T-cell (primary cell): ENCODE measurements at regions not wholly inside any gene's neighbourhood (a gene's known extent, or its start where the extent isn't known, plus 50 kb on each side); places are given as distances from the start of the nearest gene placed in this dataset.

Experiments
- ATAC-seq, 4 experiments: fragments of 200-7000 bp in 3 of 4; fragments of 150-1000 bp in 1 of 4; cut with Tn5 transposase; replicated peaks in 1 of 4; 1 replicate in 3 of 4; 2 replicates in 1 of 4; pipeline ENCODE4 v1.10.0; 2021; ENCODE audit warnings: moderate library complexity in 3 of 4, mild to moderate bottlenecking in 2 of 4, moderate number of reproducible peaks in 1 of 4
- CTCF ChIA-PET, 2 donors: fragments of 300-600 bp; sonication (Branson Sonifier 250); formaldehyde crosslinking; loops; one replicate each; lab custom pipeline; 2022; ENCODE audit warnings: antibody characterized with exemption in 2 of 2; lab: Charles Lee
- POLR2A ChIA-PET, 2 donors: fragments of 300-600 bp; sonication (Branson Sonifier 250); formaldehyde crosslinking; loops; one replicate each; lab custom pipeline; 2022; ENCODE audit warnings: antibody characterized with exemption in 2 of 2; lab: Charles Lee
- DNase-seq, 35 experiments: peaks; one replicate each; pipeline versions ENCODE4 v3.0.0 to v3.0.0-alpha.2; 2013 to 2023
- H3K27ac ChIP-seq: one replicate; pipeline ENCODE4 v1.5.1; 2013; ENCODE audit warnings: low read length
- H3K27me3 ChIP-seq, 2 experiments: replicated peaks in 1 of 2; 1 replicate in 1 of 2; 2 replicates in 1 of 2; pipeline versions ENCODE4 v1.6.1 to v1.7.0; 2013; ENCODE audit warnings: low read length in 1 of 2, mixed read lengths in 1 of 2; ENCODE audit not compliant: control insufficient read depth in 2 of 2, insufficient read depth in 2 of 2; ENCODE audit errors: extremely low read depth in 1 of 2
- H3K36me3 ChIP-seq, 2 donors: 1 replicate in 1 of 2; 2 replicates in 1 of 2; pipeline versions ENCODE4 v1.6.1 to v1.7.0; 2013; ENCODE audit warnings: low read length in 1 of 2; ENCODE audit not compliant: control insufficient read depth in 2 of 2, insufficient read depth in 1 of 2; ENCODE audit errors: extremely low read depth in 1 of 2
- H3K4me1 ChIP-seq, 2 experiments: 1 replicate in 1 of 2; 2 replicates in 1 of 2; pipeline versions ENCODE4 v1.6.1 to v1.7.0; 2013; ENCODE audit warnings: low read length in 2 of 2, mixed read lengths in 1 of 2; ENCODE audit not compliant: insufficient read depth in 2 of 2, control insufficient read depth in 1 of 2; ENCODE audit errors: extremely low read depth in 1 of 2
- H3K4me3 ChIP-seq, 2 donors: 1 replicate in 1 of 2; 2 replicates in 1 of 2; pipeline versions ENCODE4 v1.5.1 to v1.7.0; 2013; ENCODE audit warnings: mild to moderate bottlenecking in 2 of 2, low read length in 1 of 2, moderate library complexity in 1 of 2; ENCODE audit not compliant: control insufficient read depth in 1 of 2; ENCODE audit errors: extremely low read depth in 1 of 2
- H3K9me3 ChIP-seq: 2 replicates; pipeline ENCODE4 v1.7.0; 2013
- H3K27ac Mint-ChIP-seq, 2 donors: one replicate each; pipeline ENCODE4 v1.8.0; 2020 to 2021; ENCODE audit warnings: mild to moderate bottlenecking in 2 of 2, mixed read lengths in 2 of 2
- H3K27me3 Mint-ChIP-seq, 2 donors: one replicate each; pipeline ENCODE4 v1.8.0; 2021 to 2022; ENCODE audit warnings: mixed read lengths in 2 of 2
- H3K36me3 Mint-ChIP-seq: one replicate; pipeline ENCODE4 v1.8.0; 2021; ENCODE audit warnings: mixed read lengths
- H3K4me1 Mint-ChIP-seq, 3 donors: one replicate each; pipeline ENCODE4 v1.8.0; 2020 to 2022; ENCODE audit warnings: mixed read lengths in 3 of 3, mild to moderate bottlenecking in 1 of 3
- H3K4me3 Mint-ChIP-seq, 3 donors: one replicate each; pipeline ENCODE4 v1.8.0; 2020 to 2022; ENCODE audit warnings: mild to moderate bottlenecking in 3 of 3, mixed read lengths in 3 of 3, moderate library complexity in 3 of 3
- H3K9me3 Mint-ChIP-seq, 3 donors: one replicate each; pipeline ENCODE4 v1.8.0; 2020 to 2022; ENCODE audit warnings: mixed read lengths in 3 of 3
- WGBS: methylation state at CpG from one replicate; pipeline ENCODE4 v1.1.5; 2013; ENCODE audit warnings: missing lambda C conversion rate; ENCODE audit not compliant: insufficient coverage; 5-methylcytosine and 5-hydroxymethylcytosine counted together

DNA sequence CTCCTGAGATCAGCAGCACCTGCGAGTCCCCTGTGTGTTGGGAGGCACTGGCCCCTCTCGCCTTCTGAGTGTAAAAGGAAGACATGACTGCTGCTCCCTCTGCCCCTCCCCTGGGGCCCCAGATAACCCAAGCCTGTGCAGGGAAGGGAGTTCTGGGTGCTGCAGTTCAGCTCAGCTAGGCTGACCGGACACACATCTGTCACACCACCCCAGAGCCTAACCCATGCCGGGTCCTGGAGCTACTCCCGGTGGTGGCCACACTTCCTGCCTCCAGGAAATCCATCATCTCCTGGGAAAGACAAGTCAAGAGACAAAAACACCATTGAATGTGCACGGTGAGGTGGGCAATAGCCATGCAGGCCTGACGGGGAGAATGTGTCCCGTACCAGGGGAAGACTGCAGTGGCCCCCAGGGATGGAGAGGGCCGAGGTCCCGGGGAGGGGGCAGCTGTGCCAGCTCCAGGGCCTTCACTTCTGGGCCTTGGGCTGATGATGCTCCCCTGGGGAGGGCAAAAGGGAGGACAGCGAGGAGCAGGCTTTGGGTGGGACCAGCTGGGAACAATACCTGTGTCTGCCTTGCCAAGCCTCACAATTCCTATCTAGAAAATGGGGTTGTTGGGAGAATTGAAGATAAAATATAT, 210.6 kb downstream of the TFCP2L1 start:
- H3K9me3 Mint-ChIP-seq = no peaks in the 10 kb centered on the region
- Histone ChIP-seq H3K27ac (no peak overlapping the region), H3K4me1 (peaks cover 0 to 6% of the 10 kb centered on the region in 2 experiments), H3K36me3 (no peaks in the 10 kb centered on the region), H3K9me3 (no peaks in the 10 kb centered on the region), H3K27me3 (peaks cover 3 to 75% of the 10 kb centered on the region in 2 experiments), H3K4me3 (no peak overlapping the region)
- H3K27ac Mint-ChIP-seq = no peak overlapping the region
- ATAC-seq = no peak
- 31% methylated on average over 6 of the region's 11 CpGs for WGBS
- H3K27me3 Mint-ChIP-seq = peaks cover 28 to 35% of the 10 kb centered on the region in 2 donors
- no peaks in the 10 kb centered on the region for H3K36me3 Mint-ChIP-seq
- no peak overlapping the region for H3K4me3 Mint-ChIP-seq
- no peak for DNase-seq
- H3K4me1 Mint-ChIP-seq = peaks cover 0 to 2% (median 2%) of the 10 kb centered on the region in 3 donors
- POLR2A ChIA-PET = no interaction called here
- CTCF ChIA-PET = interaction anchor here in 1 of 2 donors (0.5 kb wide), 1 partner anchor 10 kb away, joined by 6 read pairs; no protein-coding TSS in a partner anchor

- Histone ChIP-seq H3K36me3 (no peaks in the 10 kb centered on the region), H3K9me3 (no peaks in the 10 kb centered on the region), H3K27ac (no peak overlapping the region), H3K27me3 (peaks cover 3 to 76% of the 10 kb centered on the region in 2 experiments), H3K4me1 (peaks cover 0 to 6% of the 10 kb centered on the region in 2 experiments), H3K4me3 (no peak overlapping the region)
- DNase-seq (peak in 1 of 35 experiments; percentile 11), ATAC-seq (no peak)
- WGBS = 9% methylated on average over 6 of the region's 14 CpGs
- ChIA-PET POLR2A (interaction anchor here in 1 of 2 donors (0.7 kb wide), 1 partner anchor 456 kb away, joined by 7 read pairs; the partner anchor contains the start of gene RNU4ATAC), CTCF (interaction anchor here (0.5 to 3.8 kb wide), 3 partner anchors 10 to 39 kb away, joined by 4 to 12 read pairs (median 6); no protein-coding TSS in a partner anchor)
- Mint-ChIP-seq H3K36me3 (no peaks in the 10 kb centered on the region), H3K27me3 (peaks cover 34 to 40% of the 10 kb centered on the region in 2 donors), H3K9me3 (no peaks in the 10 kb centered on the region), H3K27ac (no peak overlapping the region), H3K4me1 (peaks cover 2% of the 10 kb centered on the region in 3 donors), H3K4me3 (no peak overlapping the region)
Measured at GRCh38 chr2:121075006-121075551, 209.9 kb downstream of the TFCP2L1 start.

DNA sequence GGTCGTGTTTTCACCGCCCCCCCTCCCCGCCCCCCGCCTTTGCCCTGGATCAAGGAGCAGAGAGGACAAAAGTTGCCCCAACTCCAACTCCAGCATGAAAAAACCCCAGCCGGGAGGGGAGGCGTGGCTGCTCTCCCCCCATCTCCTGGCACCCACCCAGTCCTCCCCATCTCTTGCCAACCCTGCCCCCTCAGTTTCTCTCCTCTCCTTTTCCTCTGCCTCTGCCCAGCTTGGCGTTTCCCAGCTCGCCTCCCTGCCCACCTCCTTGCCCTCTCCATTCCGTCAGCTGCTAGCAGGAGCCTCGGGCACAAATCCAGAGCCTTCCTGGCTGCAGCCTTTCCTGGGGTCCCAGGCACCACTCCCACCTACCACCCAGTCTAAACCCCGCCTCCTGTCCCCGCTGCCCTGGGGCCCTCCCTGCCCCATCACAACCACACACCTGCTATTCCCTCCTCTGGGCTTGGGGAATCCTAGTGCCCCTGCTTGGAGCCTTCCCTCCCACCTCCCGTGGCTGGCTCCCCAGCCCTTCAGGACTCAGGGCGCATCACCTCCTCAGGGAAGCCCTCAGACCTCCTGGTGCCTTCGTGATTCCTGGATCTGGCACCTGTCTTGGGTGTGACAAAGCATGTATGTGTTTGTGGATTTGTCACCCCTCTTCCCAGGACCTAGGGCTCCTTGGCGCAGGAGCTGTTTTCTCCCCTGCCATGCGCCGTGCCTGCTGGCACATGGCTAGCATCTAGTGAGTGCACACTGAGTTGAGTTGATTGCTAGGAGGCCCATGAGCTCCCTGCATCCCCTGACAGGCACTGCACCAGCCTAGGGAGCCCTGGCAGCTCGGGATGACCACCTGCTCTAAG, 209.1 kb downstream of the TFCP2L1 start:
- no peak overlapping the region for H3K27ac Mint-ChIP-seq
- ATAC-seq (no peak), DNase-seq (no peak)
- H3K9me3 Mint-ChIP-seq = no peaks in the 10 kb centered on the region
- H3K4me3 Mint-ChIP-seq = no peak overlapping the region
- CTCF ChIA-PET = interaction anchor here (0.9 to 3.8 kb wide), 2 partner anchors 11 to 40 kb away, joined by 4 to 12 read pairs; no protein-coding TSS in a partner anchor
- Histone ChIP-seq H3K4me3 (no peak overlapping the region), H3K9me3 (no peaks in the 10 kb centered on the region), H3K27ac (no peak overlapping the region), H3K27me3 (peaks cover 3 to 77% of the 10 kb centered on the region in 2 experiments), H3K4me1 (peaks cover 0 to 6% of the 10 kb centered on the region in 2 experiments), H3K36me3 (no peaks in the 10 kb centered on the region)
- H3K27me3 Mint-ChIP-seq = peaks cover 38 to 39% of the 10 kb centered on the region in 2 donors
- no peaks in the 10 kb centered on the region for H3K36me3 Mint-ChIP-seq
- H3K4me1 Mint-ChIP-seq = peaks cover 2 to 5% (median 2%) of the 10 kb centered on the region in 3 donors
- POLR2A ChIA-PET = interaction anchor here in 1 of 2 donors (0.7 kb wide), 1 partner anchor 455 kb away, joined by 7 read pairs; the partner anchor contains the start of gene RNU4ATAC
- 10% methylated on average over 12 of the region's 19 CpGs for WGBS

GRCh38 chr2:121076498-121076820, 208.5 kb downstream of the TFCP2L1 start:
- POLR2A ChIA-PET = no interaction called here

DNA sequence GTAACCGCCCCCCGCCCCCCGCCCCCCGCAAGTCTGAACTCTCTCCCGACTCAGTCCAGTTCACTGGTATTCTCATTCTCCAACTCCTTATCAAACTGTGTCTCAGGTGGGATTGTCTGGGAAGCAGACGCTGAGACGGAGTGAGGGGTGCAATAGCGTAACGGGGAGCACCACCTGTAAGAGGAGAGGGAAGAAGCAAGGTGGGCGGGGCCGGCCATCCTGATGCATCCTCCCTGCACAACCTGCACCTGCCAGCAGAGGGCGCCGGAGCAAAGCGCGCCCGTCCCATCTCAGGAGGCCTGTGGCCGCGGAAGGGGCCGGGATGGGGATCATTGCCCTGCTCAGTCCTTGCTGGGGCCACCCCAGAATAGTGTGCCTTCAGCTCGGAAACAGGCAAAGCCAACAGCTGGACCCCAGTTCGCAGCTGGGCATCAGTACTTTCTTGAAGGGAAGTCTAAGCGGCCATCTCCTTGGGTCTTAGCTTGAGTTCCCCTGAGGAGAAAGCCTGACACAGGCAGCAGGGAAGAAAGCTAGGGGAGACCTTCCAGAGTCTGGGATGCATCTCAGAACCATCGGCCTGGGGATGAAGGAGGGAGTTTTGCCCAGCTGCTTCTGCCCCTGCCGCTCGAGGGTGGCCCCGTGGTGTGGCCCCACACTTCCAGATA, 208.0 kb downstream of the TFCP2L1 start:
- WGBS = 29% methylated on average over 12 of the region's 26 CpGs
- Histone ChIP-seq H3K4me1 (peaks cover 0 to 6% of the 10 kb centered on the region in 2 experiments), H3K27ac (no peak overlapping the region), H3K4me3 (no peak overlapping the region), H3K9me3 (no peaks in the 10 kb centered on the region), H3K27me3 (peaks cover 3 to 69% of the 10 kb centered on the region in 2 experiments), H3K36me3 (no peaks in the 10 kb centered on the region)
- H3K4me3 Mint-ChIP-seq = no peak overlapping the region
- no peaks in the 10 kb centered on the region for H3K9me3 Mint-ChIP-seq
- DNase-seq = peak in 34 of 35 experiments; percentile 8 to 64 (median 40)
- peak; percentile 45 to 63 (median 58) for ATAC-seq
- ChIA-PET CTCF (interaction anchor here in 1 of 2 donors (3.8 kb wide), 1 partner anchor 10 kb away, joined by 12 read pairs; no protein-coding TSS in a partner anchor), POLR2A (no interaction called here)
- H3K36me3 Mint-ChIP-seq = no peaks in the 10 kb centered on the region
- no peak overlapping the region for H3K27ac Mint-ChIP-seq
- peaks cover 37 to 41% of the 10 kb centered on the region in 2 donors for H3K27me3 Mint-ChIP-seq
- peaks cover 2 to 5% (median 2%) of the 10 kb centered on the region in 3 donors for H3K4me1 Mint-ChIP-seq

More at GRCh38 chr2:121076498-121076820, 208.5 kb downstream of the TFCP2L1 start:
- Histone ChIP-seq H3K27me3 (peaks cover 3 to 74% of the 10 kb centered on the region in 2 experiments), H3K4me3 (no peak overlapping the region), H3K4me1 (peaks cover 0 to 6% of the 10 kb centered on the region in 2 experiments), H3K27ac (no peak overlapping the region), H3K9me3 (no peaks in the 10 kb centered on the region), H3K36me3 (no peaks in the 10 kb centered on the region)
- no peaks in the 10 kb centered on the region for H3K36me3 Mint-ChIP-seq
- DNase-seq (no peak), ATAC-seq (no peak)
- H3K4me1 Mint-ChIP-seq = peaks cover 2 to 5% (median 2%) of the 10 kb centered on the region in 3 donors
- 35% methylated on average over 8 of the region's 8 CpGs for WGBS
- H3K27me3 Mint-ChIP-seq = peaks cover 40 to 43% of the 10 kb centered on the region in 2 donors
- H3K4me3 Mint-ChIP-seq = no peak overlapping the region
- CTCF ChIA-PET = interaction anchor here in 1 of 2 donors (3.8 kb wide), 1 partner anchor 10 kb away, joined by 12 read pairs; no protein-coding TSS in a partner anchor
- no peaks in the 10 kb centered on the region for H3K9me3 Mint-ChIP-seq
- H3K27ac Mint-ChIP-seq = no peak overlapping the region
